OCI-LY1 (cell line): ENCODE measurements at regions not wholly inside any gene's neighbourhood (a gene's known extent, or its start where the extent isn't known, plus 50 kb on each side); places are given as distances from the start of the nearest gene placed in this dataset.

Source experiments
- H2AFZ ChIP-seq: fragments of 200-600 bp; sonication (generic), shearing (Covaris generic); 2 replicates; pipeline ENCODE4 v1.6.0; 2014; ENCODE audit warnings: antibody characterized with exemption, mild to moderate bottlenecking, low read length
- H3F3A ChIP-seq: fragments of 200-600 bp; sonication (generic), shearing (Covaris generic); 2 replicates; pipeline ENCODE4 v1.6.0; 2014; ENCODE audit warnings: mild to moderate bottlenecking, antibody characterized with exemption, low read length, moderate library complexity; ENCODE audit not compliant: insufficient read depth
- H3K27ac ChIP-seq: fragments of 200-600 bp; sonication (generic); 2 replicates; pipeline ENCODE4 v1.5.1; 2014; ENCODE audit warnings: low read length, mixed run types, mild to moderate bottlenecking, low read depth; ENCODE audit not compliant: poor library complexity, severe bottlenecking
- H3K27me3 ChIP-seq: fragments of 200-600 bp; sonication (generic); 2 replicates; pipeline ENCODE4 v1.6.0; 2014; ENCODE audit warnings: antibody characterized with exemption, mild to moderate bottlenecking, low read length, moderate library complexity; ENCODE audit not compliant: insufficient read depth
- H3K36me3 ChIP-seq: fragments of 200-600 bp; sonication (generic); 2 replicates; pipeline ENCODE4 v1.6.1; 2014; ENCODE audit warnings: mild to moderate bottlenecking, antibody characterized with exemption, low read length, moderate library complexity, mixed read lengths; ENCODE audit not compliant: insufficient read depth
- H3K4me1 ChIP-seq: fragments of 200-600 bp; sonication (generic); 2 replicates; pipeline ENCODE4 v1.5.1; 2014; ENCODE audit warnings: mild to moderate bottlenecking, low read length, moderate library complexity; ENCODE audit not compliant: insufficient read depth, severe bottlenecking
- H3K4me2 ChIP-seq: fragments of 200-600 bp; sonication (generic), shearing (Covaris generic); 2 replicates; pipeline ENCODE4 v1.6.1; 2014; ENCODE audit warnings: low read length
- H3K4me3 ChIP-seq: fragments of 200-600 bp; sonication (generic); 2 replicates; pipeline ENCODE4 v1.5.1; 2014; ENCODE audit warnings: low read length, low read depth, mild to moderate bottlenecking, mixed read lengths; ENCODE audit not compliant: poor library complexity, severe bottlenecking
- H3K79me2 ChIP-seq: fragments of 200-600 bp; shearing (Covaris generic); 2 replicates; pipeline ENCODE4 v1.6.1; 2016; ENCODE audit warnings: mixed run types, low read length, mixed read lengths; ENCODE audit not compliant: insufficient read depth
- H3K9ac ChIP-seq: fragments of 200-600 bp; sonication (generic), shearing (Covaris generic); 2 replicates; pipeline ENCODE4 v1.6.1; 2014; ENCODE audit warnings: mild to moderate bottlenecking, low read length, mixed read lengths
- H3K9me2 ChIP-seq: fragments of 200-600 bp; sonication (generic), shearing (Covaris generic); 2 replicates; pipeline ENCODE4 v1.6.1; 2014; ENCODE audit warnings: low read depth, mild to moderate bottlenecking, low read length, mixed read lengths
- H3K9me3 ChIP-seq: fragments of 200-600 bp; shearing (Covaris generic); 2 replicates; pipeline ENCODE4 v1.6.1; 2014; ENCODE audit warnings: low read length, mixed read lengths
- H4K20me1 ChIP-seq: fragments of 200-600 bp; sonication (generic), shearing (Covaris generic); 2 replicates; pipeline ENCODE4 v1.6.0; 2016; ENCODE audit warnings: mild to moderate bottlenecking, low read length; ENCODE audit not compliant: insufficient read depth
- CTCF ChIP-seq: fragments of 200-600 bp; sonication (generic), shearing (Covaris generic); IDR thresholded peaks from 2 replicates; pipeline ENCODE4 v1.5.1; 2017; ENCODE audit warnings: mild to moderate bottlenecking, antibody characterized with exemption, low read length, moderate library complexity, mixed read lengths
- EZH2 ChIP-seq: fragments of 200-600 bp; sonication (generic), shearing (Covaris generic); IDR thresholded peaks from 2 replicates; pipeline ENCODE4 v1.8.0; 2017; ENCODE audit warnings: borderline replicate concordance, mixed run types, mild to moderate bottlenecking, antibody characterized with exemption, low read length, moderate library complexity, mixed read lengths

DNA sequence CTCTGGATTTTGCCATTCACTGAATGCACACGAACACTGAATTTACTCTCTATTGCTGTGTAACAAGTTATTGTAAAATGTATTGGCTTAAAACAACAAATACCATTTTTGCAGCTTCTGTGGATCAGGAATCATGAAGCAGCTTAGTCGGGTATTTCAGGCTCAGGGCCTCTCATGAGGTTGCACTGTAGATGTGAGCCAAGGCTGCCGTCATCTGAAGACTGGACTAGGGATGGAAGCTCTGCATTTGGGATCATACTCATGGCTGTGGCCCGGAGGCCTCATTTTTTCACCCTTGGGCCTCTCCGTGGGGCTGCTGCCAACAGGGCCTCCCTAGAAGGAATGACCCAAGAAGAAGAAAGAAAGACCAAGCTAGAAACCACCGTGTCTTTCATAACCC, 492.4 kb upstream of the CDH4 start:
- no peak overlapping the region for H3K27ac ChIP-seq
- H3F3A ChIP-seq, result no peaks in the 10 kb centered on the region
- no peaks in the 10 kb centered on the region for H3K27me3 ChIP-seq
- H3K9ac ChIP-seq, result no peak overlapping the region
- H3K79me2 ChIP-seq, result no peaks in the 10 kb centered on the region
- TF ChIP-seq CTCF (no peak), EZH2 (no peak)
- no peaks in the 10 kb centered on the region for H3K9me3 ChIP-seq
- H3K4me3 ChIP-seq, result no peak overlapping the region
- no peaks in the 10 kb centered on the region for H3K4me1 ChIP-seq
- no peaks in the 10 kb centered on the region for H4K20me1 ChIP-seq
- H3K4me2 ChIP-seq, result no peak overlapping the region
- H3K9me2 ChIP-seq, result no peaks in the 10 kb centered on the region
- H2AFZ ChIP-seq, result no peak overlapping the region
- no peaks in the 10 kb centered on the region; the same call in 1 of the 2 replicates for H3K36me3 ChIP-seq

DNA sequence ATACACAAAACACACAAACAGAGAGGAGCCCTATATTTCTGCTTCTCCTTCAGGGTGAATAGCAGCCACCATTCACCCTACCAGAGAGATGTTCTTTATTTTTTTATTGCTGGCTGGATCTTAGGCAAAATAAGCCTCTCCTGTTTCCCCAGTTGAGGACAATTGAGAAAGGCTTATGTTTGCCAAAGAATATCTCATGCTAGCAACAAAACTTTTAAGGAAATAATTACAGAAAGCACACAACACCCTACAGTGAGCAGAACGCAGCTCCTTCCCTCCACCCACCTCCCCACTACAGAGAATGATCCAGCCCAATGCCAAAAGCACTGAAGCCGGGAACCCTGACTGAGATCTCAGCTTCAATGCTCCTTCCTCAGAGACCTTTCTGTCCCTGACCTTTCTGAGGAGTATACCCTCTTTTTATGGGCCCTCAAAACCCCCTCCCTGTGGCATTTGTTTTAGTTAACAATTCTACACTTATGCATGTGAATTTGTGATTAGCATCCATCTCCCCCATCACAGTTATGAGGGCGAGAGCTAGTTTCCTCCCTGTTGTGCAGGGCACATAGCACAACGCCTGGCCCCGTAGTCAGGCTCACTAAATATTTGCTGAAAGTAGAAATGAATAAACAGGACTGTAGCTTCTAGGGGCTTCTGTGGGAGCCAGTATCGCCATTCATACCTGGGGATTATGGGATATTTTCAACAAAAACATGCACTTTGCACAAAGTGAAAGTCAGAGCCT, 491.6 kb upstream of the CDH4 start:
- Histone ChIP-seq H3K4me3 (no peak overlapping the region), H3K27ac (no peak overlapping the region), H3K4me1 (no peaks in the 10 kb centered on the region), H3K27me3 (no peaks in the 10 kb centered on the region), H3K9me3 (no peaks in the 10 kb centered on the region), H3F3A (no peaks in the 10 kb centered on the region), H3K9ac (no peak overlapping the region), H2AFZ (no peak overlapping the region), H3K79me2 (no peaks in the 10 kb centered on the region), H4K20me1 (no peaks in the 10 kb centered on the region), H3K4me2 (no peak overlapping the region), H3K36me3 (no peaks in the 10 kb centered on the region; the same call in 1 of the 2 replicates), H3K9me2 (no peaks in the 10 kb centered on the region)
- TF ChIP-seq EZH2 (no peak), CTCF (no peak)

GRCh38 chr20:60761056-60761455, 491.0 kb upstream of the CDH4 start:
- Histone ChIP-seq H3K4me3 (no peak overlapping the region), H3K9me2 (no peaks in the 10 kb centered on the region), H2AFZ (no peak overlapping the region), H3K4me1 (no peaks in the 10 kb centered on the region), H3K9ac (no peak overlapping the region), H3K36me3 (no peaks in the 10 kb centered on the region; the same call in 1 of the 2 replicates), H3K79me2 (no peaks in the 10 kb centered on the region), H3F3A (no peaks in the 10 kb centered on the region), H3K27ac (no peak overlapping the region), H3K4me2 (no peak overlapping the region), H3K27me3 (no peaks in the 10 kb centered on the region), H4K20me1 (no peaks in the 10 kb centered on the region), H3K9me3 (no peaks in the 10 kb centered on the region)
- TF ChIP-seq CTCF (no peak), EZH2 (no peak)
